22Rv1 (cell line): ENCODE measurements at regions not wholly inside any gene's neighbourhood (a gene's known extent, or its start where the extent isn't known, plus 50 kb on each side); places are given as distances from the start of the nearest gene placed in this dataset.
"Not testable (repeated sequence)": the region's sequence is repeated elsewhere in the genome, so short reads cannot be mapped to it uniquely, and the experiment has no call there.

Experiments
- H3K27ac ChIP-seq: fragments of 450-650 bp; 2 replicates; pipeline ENCODE4 v1.5.1; 2017
- CTCF ChIP-seq: fragments of 450-650 bp; IDR thresholded peaks from 2 replicates; pipeline ENCODE4 v1.5.1; 2017; ENCODE audit warnings: mild to moderate bottlenecking
- ZFX ChIP-seq: fragments of 450-650 bp; IDR thresholded peaks from 2 replicates; pipeline ENCODE4 v1.6.1; 2017; ENCODE audit warnings: antibody characterized with exemption, borderline replicate concordance

- no peak overlapping the region for H3K27ac ChIP-seq
- no peak for TF ChIP-seq ZFX
- TF ChIP-seq CTCF = no peak
These were observed 60.1 kb upstream of the PTPRK start for GRCh38 chr6:128580224-128581110.

GRCh38 chr6:128575254-128575653 is 54.9 kb upstream of the PTPRK start:
- not testable (repeated sequence) for H3K27ac ChIP-seq

- TF ChIP-seq ZFX = no peak
- no peak overlapping the region for H3K27ac ChIP-seq
These were observed 54.0 kb upstream of the PTPRK start for GRCh38 chr6:128574402-128574801.

- TF ChIP-seq CTCF = no peak
- no peak for TF ChIP-seq ZFX
These were observed 52.6 kb upstream of the PTPRK start for GRCh38 chr6:128573036-128573435.

GRCh38 chr6:128572294-128572693 is 51.9 kb upstream of the PTPRK start:
- TF ChIP-seq ZFX (no peak), CTCF (no peak)

More at GRCh38 chr6:128573036-128573435, 52.6 kb upstream of the PTPRK start:
- no peak overlapping the region for H3K27ac ChIP-seq

GRCh38 chr6:128570680-128571063 is 50.3 kb upstream of the PTPRK start:
- no peak overlapping the region for H3K27ac ChIP-seq
- TF ChIP-seq ZFX (no peak), CTCF (no peak)

More at GRCh38 chr6:128572294-128572693, 51.9 kb upstream of the PTPRK start:
- H3K27ac ChIP-seq = no peak overlapping the region

- no peak for TF ChIP-seq ZFX
- no peak for TF ChIP-seq CTCF
- H3K27ac ChIP-seq = no peak overlapping the region
These were observed 49.6 kb upstream of the PTPRK start for GRCh38 chr6:128569732-128570679.
